OCI-LY1 (cell line): ENCODE measurements at regions not wholly inside any gene's neighbourhood (a gene's known extent, or its start where the extent isn't known, plus 50 kb on each side); places are given as distances from the start of the nearest gene placed in this dataset.

Source experiments
- H2AFZ ChIP-seq: fragments of 200-600 bp; sonication (generic), shearing (Covaris generic); 2 replicates; pipeline ENCODE4 v1.6.0; 2014; ENCODE audit warnings: antibody characterized with exemption, mild to moderate bottlenecking, low read length
- H3F3A ChIP-seq: fragments of 200-600 bp; sonication (generic), shearing (Covaris generic); 2 replicates; pipeline ENCODE4 v1.6.0; 2014; ENCODE audit warnings: mild to moderate bottlenecking, antibody characterized with exemption, low read length, moderate library complexity; ENCODE audit not compliant: insufficient read depth
- H3K27ac ChIP-seq: fragments of 200-600 bp; sonication (generic); 2 replicates; pipeline ENCODE4 v1.5.1; 2014; ENCODE audit warnings: low read length, mixed run types, mild to moderate bottlenecking, low read depth; ENCODE audit not compliant: poor library complexity, severe bottlenecking
- H3K27me3 ChIP-seq: fragments of 200-600 bp; sonication (generic); 2 replicates; pipeline ENCODE4 v1.6.0; 2014; ENCODE audit warnings: antibody characterized with exemption, mild to moderate bottlenecking, low read length, moderate library complexity; ENCODE audit not compliant: insufficient read depth
- H3K36me3 ChIP-seq: fragments of 200-600 bp; sonication (generic); 2 replicates; pipeline ENCODE4 v1.6.1; 2014; ENCODE audit warnings: mild to moderate bottlenecking, antibody characterized with exemption, low read length, moderate library complexity, mixed read lengths; ENCODE audit not compliant: insufficient read depth
- H3K4me1 ChIP-seq: fragments of 200-600 bp; sonication (generic); 2 replicates; pipeline ENCODE4 v1.5.1; 2014; ENCODE audit warnings: mild to moderate bottlenecking, low read length, moderate library complexity; ENCODE audit not compliant: insufficient read depth, severe bottlenecking
- H3K4me2 ChIP-seq: fragments of 200-600 bp; sonication (generic), shearing (Covaris generic); 2 replicates; pipeline ENCODE4 v1.6.1; 2014; ENCODE audit warnings: low read length
- H3K4me3 ChIP-seq: fragments of 200-600 bp; sonication (generic); 2 replicates; pipeline ENCODE4 v1.5.1; 2014; ENCODE audit warnings: low read length, low read depth, mild to moderate bottlenecking, mixed read lengths; ENCODE audit not compliant: poor library complexity, severe bottlenecking
- H3K79me2 ChIP-seq: fragments of 200-600 bp; shearing (Covaris generic); 2 replicates; pipeline ENCODE4 v1.6.1; 2016; ENCODE audit warnings: mixed run types, low read length, mixed read lengths; ENCODE audit not compliant: insufficient read depth
- H3K9ac ChIP-seq: fragments of 200-600 bp; sonication (generic), shearing (Covaris generic); 2 replicates; pipeline ENCODE4 v1.6.1; 2014; ENCODE audit warnings: mild to moderate bottlenecking, low read length, mixed read lengths
- H3K9me2 ChIP-seq: fragments of 200-600 bp; sonication (generic), shearing (Covaris generic); 2 replicates; pipeline ENCODE4 v1.6.1; 2014; ENCODE audit warnings: low read depth, mild to moderate bottlenecking, low read length, mixed read lengths
- H3K9me3 ChIP-seq: fragments of 200-600 bp; shearing (Covaris generic); 2 replicates; pipeline ENCODE4 v1.6.1; 2014; ENCODE audit warnings: low read length, mixed read lengths
- H4K20me1 ChIP-seq: fragments of 200-600 bp; sonication (generic), shearing (Covaris generic); 2 replicates; pipeline ENCODE4 v1.6.0; 2016; ENCODE audit warnings: mild to moderate bottlenecking, low read length; ENCODE audit not compliant: insufficient read depth
- EZH2 ChIP-seq: fragments of 200-600 bp; sonication (generic), shearing (Covaris generic); IDR thresholded peaks from 2 replicates; pipeline ENCODE4 v1.8.0; 2017; ENCODE audit warnings: borderline replicate concordance, mixed run types, mild to moderate bottlenecking, antibody characterized with exemption, low read length, moderate library complexity, mixed read lengths
- TF ChIP-seq, protein P1 (sequence below): fragments of 200-600 bp; sonication (generic), shearing (Covaris generic); IDR thresholded peaks from 2 replicates; pipeline ENCODE4 v1.5.1; 2017; ENCODE audit warnings: mild to moderate bottlenecking, antibody characterized with exemption, low read length, moderate library complexity, mixed read lengths

DNA sequence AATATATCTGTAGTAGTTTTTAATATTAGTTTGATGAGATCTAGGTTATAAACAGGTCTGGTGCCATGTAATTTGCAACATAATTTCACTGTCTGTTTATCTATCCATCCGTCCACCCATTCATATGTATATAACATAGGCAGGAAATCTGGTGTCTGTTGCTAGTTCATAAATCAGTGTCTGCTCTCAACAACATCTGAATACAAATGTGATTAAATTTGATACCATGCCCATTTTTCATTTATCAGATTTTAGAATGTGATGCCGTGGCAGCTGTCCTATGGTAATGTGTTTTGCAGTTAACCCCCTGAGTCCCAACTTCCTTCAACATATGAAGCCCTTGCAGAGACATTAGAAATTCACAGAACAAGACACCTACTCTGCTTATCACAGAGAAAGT, 228.4 kb downstream of the CMPK2 start:
- no peaks in the 10 kb centered on the region for H3K27me3 ChIP-seq
- no peak overlapping the region for H2AFZ ChIP-seq
- H3K79me2 ChIP-seq: no peaks in the 10 kb centered on the region
- H3K27ac ChIP-seq: no peak overlapping the region
- H3K4me1 ChIP-seq: no peaks in the 10 kb centered on the region
- H3K9ac ChIP-seq: no peak overlapping the region
- H3K4me2 ChIP-seq: no peak overlapping the region
- TF ChIP-seq, protein P1, sequence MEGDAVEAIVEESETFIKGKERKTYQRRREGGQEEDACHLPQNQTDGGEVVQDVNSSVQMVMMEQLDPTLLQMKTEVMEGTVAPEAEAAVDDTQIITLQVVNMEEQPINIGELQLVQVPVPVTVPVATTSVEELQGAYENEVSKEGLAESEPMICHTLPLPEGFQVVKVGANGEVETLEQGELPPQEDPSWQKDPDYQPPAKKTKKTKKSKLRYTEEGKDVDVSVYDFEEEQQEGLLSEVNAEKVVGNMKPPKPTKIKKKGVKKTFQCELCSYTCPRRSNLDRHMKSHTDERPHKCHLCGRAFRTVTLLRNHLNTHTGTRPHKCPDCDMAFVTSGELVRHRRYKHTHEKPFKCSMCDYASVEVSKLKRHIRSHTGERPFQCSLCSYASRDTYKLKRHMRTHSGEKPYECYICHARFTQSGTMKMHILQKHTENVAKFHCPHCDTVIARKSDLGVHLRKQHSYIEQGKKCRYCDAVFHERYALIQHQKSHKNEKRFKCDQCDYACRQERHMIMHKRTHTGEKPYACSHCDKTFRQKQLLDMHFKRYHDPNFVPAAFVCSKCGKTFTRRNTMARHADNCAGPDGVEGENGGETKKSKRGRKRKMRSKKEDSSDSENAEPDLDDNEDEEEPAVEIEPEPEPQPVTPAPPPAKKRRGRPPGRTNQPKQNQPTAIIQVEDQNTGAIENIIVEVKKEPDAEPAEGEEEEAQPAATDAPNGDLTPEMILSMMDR: no peak
- TF ChIP-seq EZH2: no peak
- no peaks in the 10 kb centered on the region for H3K36me3 ChIP-seq
- no peaks in the 10 kb centered on the region for H3F3A ChIP-seq
- H3K4me3 ChIP-seq: no peak overlapping the region
- H3K9me3 ChIP-seq: no peaks in the 10 kb centered on the region
- H3K9me2 ChIP-seq: no peaks in the 10 kb centered on the region
- H4K20me1 ChIP-seq: no peaks in the 10 kb centered on the region

- TF ChIP-seq, protein P1: no peak
- TF ChIP-seq EZH2: no peak
- Histone ChIP-seq H3K4me3 (no peak overlapping the region), H3K4me1 (no peaks in the 10 kb centered on the region), H4K20me1 (no peaks in the 10 kb centered on the region), H3K9me2 (no peaks in the 10 kb centered on the region), H3K27ac (no peak overlapping the region), H3K9ac (no peak overlapping the region), H3K36me3 (no peaks in the 10 kb centered on the region), H3K4me2 (no peak overlapping the region), H3K9me3 (no peaks in the 10 kb centered on the region), H3K79me2 (no peaks in the 10 kb centered on the region), H3F3A (no peaks in the 10 kb centered on the region), H2AFZ (no peak overlapping the region), H3K27me3 (no peaks in the 10 kb centered on the region)
Measured at GRCh38 chr2:6639929-6640620, 225.6 kb downstream of the CMPK2 start.

- no peak overlapping the region for H2AFZ ChIP-seq
- H3K4me3 ChIP-seq: no peak overlapping the region
- no peaks in the 10 kb centered on the region for H3K4me1 ChIP-seq
- no peaks in the 10 kb centered on the region for H3K9me2 ChIP-seq
- H3K9ac ChIP-seq: no peak overlapping the region
- TF ChIP-seq, protein P1: no peak
- TF ChIP-seq EZH2: no peak
- H3K9me3 ChIP-seq: no peaks in the 10 kb centered on the region
- no peaks in the 10 kb centered on the region for H3K27me3 ChIP-seq
- no peak overlapping the region for H3K4me2 ChIP-seq
- no peaks in the 10 kb centered on the region for H3F3A ChIP-seq
- no peaks in the 10 kb centered on the region for H4K20me1 ChIP-seq
- no peaks in the 10 kb centered on the region for H3K79me2 ChIP-seq
- H3K27ac ChIP-seq: no peak overlapping the region
- H3K36me3 ChIP-seq: no peaks in the 10 kb centered on the region
Measured at GRCh38 chr2:6640621-6641015, 225.1 kb downstream of the CMPK2 start.
